Activated CD4-positive, alpha-beta T cell treated with anti-CD3 and anti-CD28 coated beads, Interleukin-2, amount 10 ng/mL, durations not matched to agents 24 days and 14 days (primary cell): ENCODE measurements at regions not wholly inside any gene's neighbourhood (a gene's known extent, or its start where the extent isn't known, plus 50 kb on each side); places are given as distances from the start of the nearest gene placed in this dataset.

Source experiments
- DNase-seq: peaks from one replicate; pipeline ENCODE4 v3.0.0; 2022
- H3K27ac Mint-ChIP-seq: one replicate; pipeline ENCODE4 v1.8.0; 2022; ENCODE audit warnings: mild to moderate bottlenecking, mixed read lengths
- H3K27me3 Mint-ChIP-seq: one replicate; pipeline ENCODE4 v1.8.0; 2022; ENCODE audit warnings: mixed read lengths
- H3K36me3 Mint-ChIP-seq: one replicate; pipeline ENCODE4 v1.8.0; 2022; ENCODE audit warnings: low read depth, mild to moderate bottlenecking, mixed read lengths
- H3K4me1 Mint-ChIP-seq: one replicate; pipeline ENCODE4 v1.8.0; 2021; ENCODE audit warnings: mixed read lengths
- H3K4me3 Mint-ChIP-seq: one replicate; pipeline ENCODE4 v1.8.0; 2022; ENCODE audit warnings: mild to moderate bottlenecking, moderate library complexity, mixed read lengths
- H3K9me3 Mint-ChIP-seq: one replicate; pipeline ENCODE4 v1.8.0; 2021; ENCODE audit warnings: mixed read lengths
- intact Hi-C: fragments of 100-400 bp; cut with micrococcal nuclease; formaldehyde crosslinking; loops from one replicate; pipeline ENCODE4 v1.15.1; 2023

- no peak overlapping the region for H3K27ac Mint-ChIP-seq
- H3K4me1 Mint-ChIP-seq, result no peaks in the 10 kb centered on the region
- H3K27me3 Mint-ChIP-seq, result peaks cover 23% of the 10 kb centered on the region
- intact Hi-C loops, result loop anchor here (2.0 kb wide), 1 partner anchor 344 kb away; no protein-coding TSS in a partner anchor
- no peaks in the 10 kb centered on the region for H3K9me3 Mint-ChIP-seq
- H3K36me3 Mint-ChIP-seq, result no peaks in the 10 kb centered on the region
- no peak overlapping the region for H3K4me3 Mint-ChIP-seq
- DNase-seq, result no peak
Measured at GRCh38 chr3:43854916-43855315, 164.2 kb downstream of the ABHD5 start.

- Mint-ChIP-seq H3K27me3 (peaks cover 16% of the 10 kb centered on the region), H3K4me3 (no peak overlapping the region), H3K4me1 (no peaks in the 10 kb centered on the region), H3K27ac (no peak overlapping the region), H3K9me3 (no peaks in the 10 kb centered on the region), H3K36me3 (no peaks in the 10 kb centered on the region)
- DNase-seq, result peak; percentile 82
- intact Hi-C loops, result loop anchor here (2.0 kb wide), 1 partner anchor 343 kb away; no protein-coding TSS in a partner anchor
Measured at GRCh38 chr3:43855674-43856299, 165.0 kb downstream of the ABHD5 start.

- intact Hi-C loops, result no loop called here
- H3K36me3 Mint-ChIP-seq, result no peaks in the 10 kb centered on the region
- H3K27me3 Mint-ChIP-seq, result peaks cover 15% of the 10 kb centered on the region
- no peak overlapping the region for H3K4me3 Mint-ChIP-seq
- H3K4me1 Mint-ChIP-seq, result no peaks in the 10 kb centered on the region
- H3K9me3 Mint-ChIP-seq, result no peaks in the 10 kb centered on the region
- no peak for DNase-seq
- no peak overlapping the region for H3K27ac Mint-ChIP-seq
Measured at GRCh38 chr3:43856351-43856750, 165.6 kb downstream of the ABHD5 start.

- Mint-ChIP-seq H3K27me3 (peaks cover 14% of the 10 kb centered on the region), H3K36me3 (no peaks in the 10 kb centered on the region), H3K9me3 (no peaks in the 10 kb centered on the region), H3K27ac (no peak overlapping the region), H3K4me1 (no peaks in the 10 kb centered on the region), H3K4me3 (no peak overlapping the region)
- no peak for DNase-seq
- intact Hi-C loops, result no loop called here
Measured at GRCh38 chr3:43856761-43857160, 166.0 kb downstream of the ABHD5 start.

- Mint-ChIP-seq H3K4me3 (no peak overlapping the region), H3K36me3 (no peaks in the 10 kb centered on the region), H3K27ac (no peak overlapping the region), H3K9me3 (no peaks in the 10 kb centered on the region), H3K4me1 (no peaks in the 10 kb centered on the region), H3K27me3 (peaks cover 12% of the 10 kb centered on the region)
- intact Hi-C loops, result no loop called here
- DNase-seq, result no peak
Measured at GRCh38 chr3:43857361-43858293, 166.9 kb downstream of the ABHD5 start.

DNA sequence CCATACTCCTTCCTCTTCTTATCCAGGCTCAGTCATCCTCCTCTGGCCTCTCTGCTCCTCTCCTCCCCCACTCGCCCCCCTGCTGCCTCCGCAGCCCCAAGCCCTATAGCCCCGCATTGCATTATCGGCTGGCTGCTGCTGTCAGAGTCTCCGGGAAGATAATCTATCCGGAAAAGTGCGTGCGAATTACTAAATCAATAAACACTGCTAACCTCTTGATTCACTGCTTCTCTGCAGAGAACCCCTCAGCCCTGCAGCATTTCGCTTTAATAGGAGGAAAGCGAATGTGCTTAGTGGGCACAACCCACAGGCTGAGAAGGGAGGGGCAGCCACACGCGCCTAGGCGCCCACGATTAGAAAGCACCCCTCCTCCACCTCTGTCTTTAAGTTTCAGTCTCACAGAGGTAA, 167.6 kb downstream of the ABHD5 start:
- no peaks in the 10 kb centered on the region for H3K4me1 Mint-ChIP-seq
- no peaks in the 10 kb centered on the region for H3K36me3 Mint-ChIP-seq
- DNase-seq, result no peak
- H3K27ac Mint-ChIP-seq, result no peak overlapping the region
- intact Hi-C loops, result no loop called here
- peaks cover 12% of the 10 kb centered on the region for H3K27me3 Mint-ChIP-seq
- H3K9me3 Mint-ChIP-seq, result no peaks in the 10 kb centered on the region
- H3K4me3 Mint-ChIP-seq, result no peak overlapping the region

- H3K36me3 Mint-ChIP-seq, result no peaks in the 10 kb centered on the region
- DNase-seq, result no peak
- H3K27me3 Mint-ChIP-seq, result peaks cover 12% of the 10 kb centered on the region
- no peaks in the 10 kb centered on the region for H3K4me1 Mint-ChIP-seq
- no peak overlapping the region for H3K27ac Mint-ChIP-seq
- no peaks in the 10 kb centered on the region for H3K9me3 Mint-ChIP-seq
- H3K4me3 Mint-ChIP-seq, result no peak overlapping the region
- intact Hi-C loops, result no loop called here
Measured at GRCh38 chr3:43859766-43860165, 169.0 kb downstream of the ABHD5 start.

DNA sequence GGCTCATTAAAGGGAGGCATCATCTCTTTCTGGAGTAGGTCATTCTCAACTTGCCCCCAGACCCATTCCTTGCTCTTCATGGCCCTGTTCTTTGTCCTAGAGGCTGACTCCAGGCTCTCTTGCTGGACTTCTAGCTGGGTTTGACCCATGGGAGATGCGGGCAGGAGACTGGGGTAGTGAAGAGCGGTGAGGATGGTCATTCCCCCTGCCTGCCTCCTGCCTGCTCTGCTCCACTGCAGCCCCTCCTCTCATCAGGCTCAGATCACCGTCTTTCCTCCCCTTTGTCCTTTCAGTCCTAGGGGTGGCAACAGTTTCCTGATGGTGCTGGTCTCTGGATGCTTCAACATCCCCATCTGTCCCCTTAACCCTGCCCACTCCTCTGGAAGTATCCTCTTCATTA, 170.9 kb downstream of the ABHD5 start:
- Mint-ChIP-seq H3K27me3 (peaks cover 9% of the 10 kb centered on the region), H3K27ac (no peak overlapping the region), H3K36me3 (no peaks in the 10 kb centered on the region), H3K9me3 (no peaks in the 10 kb centered on the region), H3K4me1 (no peaks in the 10 kb centered on the region), H3K4me3 (no peak overlapping the region)
- intact Hi-C loops, result no loop called here
- no peak for DNase-seq

GRCh38 chr3:43862470-43862869, 171.7 kb downstream of the ABHD5 start:
- no peaks in the 10 kb centered on the region for H3K36me3 Mint-ChIP-seq
- intact Hi-C loops, result no loop called here
- H3K27ac Mint-ChIP-seq, result no peak overlapping the region
- H3K4me1 Mint-ChIP-seq, result no peaks in the 10 kb centered on the region
- no peaks in the 10 kb centered on the region for H3K9me3 Mint-ChIP-seq
- no peak overlapping the region for H3K4me3 Mint-ChIP-seq
- H3K27me3 Mint-ChIP-seq, result peaks cover 9% of the 10 kb centered on the region
- DNase-seq, result no peak

GRCh38 chr3:43862992-43863805, 172.5 kb downstream of the ABHD5 start:
- Mint-ChIP-seq H3K36me3 (no peaks in the 10 kb centered on the region), H3K4me3 (no peak overlapping the region), H3K27ac (no peak overlapping the region), H3K4me1 (no peaks in the 10 kb centered on the region), H3K27me3 (peaks cover 9% of the 10 kb centered on the region), H3K9me3 (no peaks in the 10 kb centered on the region)
- no peak for DNase-seq
- intact Hi-C loops, result no loop called here

DNA sequence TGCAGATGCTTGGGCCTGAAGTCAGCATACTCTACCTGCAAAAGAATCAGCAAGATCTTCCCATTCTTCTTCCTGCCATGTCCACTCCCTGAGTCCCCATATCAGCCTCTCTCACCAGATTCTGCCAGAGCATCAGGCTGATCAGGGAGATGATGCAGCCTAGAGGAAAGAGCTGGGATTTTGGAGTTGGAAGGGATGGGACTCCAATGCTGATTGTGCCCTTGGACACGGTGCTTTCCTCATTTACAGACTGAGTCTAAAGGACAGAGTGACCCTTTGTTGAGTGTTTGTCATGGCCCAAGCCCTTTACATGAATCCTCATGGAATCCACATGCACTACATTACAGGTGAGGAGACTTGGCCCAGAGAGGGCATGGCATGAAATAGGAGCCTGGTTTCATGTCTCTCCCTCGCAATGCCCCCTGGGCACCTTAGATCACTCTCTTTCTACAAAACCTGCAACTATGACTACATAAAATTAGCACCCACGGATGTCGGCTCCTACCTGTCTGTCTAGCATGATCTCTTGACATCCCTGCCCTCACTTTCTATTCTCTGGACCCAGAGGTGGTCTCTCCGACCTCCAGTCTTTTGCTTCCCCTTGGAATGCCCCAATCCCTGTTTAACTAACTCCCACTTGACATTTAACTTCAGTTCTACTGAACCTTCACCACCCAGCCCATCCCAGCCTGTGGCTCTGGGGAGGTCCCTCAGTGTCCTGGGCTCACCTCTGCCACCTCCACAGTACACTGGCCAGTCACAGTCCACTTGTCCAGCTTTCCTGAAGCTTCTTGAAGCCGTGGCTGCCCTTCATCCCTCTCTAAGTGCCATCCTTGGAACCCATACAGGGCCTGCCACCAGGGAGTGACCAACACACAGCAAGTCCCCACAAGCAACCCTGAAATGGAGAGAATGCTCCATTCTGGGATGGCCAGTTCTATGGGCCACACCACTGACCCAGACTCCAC, 173.5 kb downstream of the ABHD5 start:
- Mint-ChIP-seq H3K4me3 (no peak overlapping the region), H3K27me3 (peaks cover 7% of the 10 kb centered on the region), H3K4me1 (no peaks in the 10 kb centered on the region), H3K27ac (no peak overlapping the region), H3K36me3 (no peaks in the 10 kb centered on the region), H3K9me3 (no peaks in the 10 kb centered on the region)
- intact Hi-C loops, result no loop called here
- no peak for DNase-seq

DNA sequence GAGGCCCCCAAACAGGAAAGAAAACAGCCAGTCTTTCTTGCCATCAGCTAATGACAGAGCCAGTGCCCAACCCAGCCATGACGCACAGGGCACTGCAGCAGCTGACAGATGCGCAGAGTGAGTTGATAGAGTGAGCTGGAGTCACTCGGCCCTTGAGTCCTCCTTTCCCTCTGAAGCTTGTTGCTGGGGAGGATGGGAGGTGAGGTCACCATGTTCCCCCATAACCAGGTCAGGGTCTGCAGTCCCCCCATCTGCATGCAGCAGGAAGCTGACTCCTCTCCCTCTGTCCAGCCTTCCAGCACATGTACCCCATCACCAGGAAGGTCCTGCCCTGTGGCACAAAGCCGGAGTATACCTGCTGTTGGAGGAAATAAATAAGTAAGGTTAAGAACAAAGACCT, 174.6 kb downstream of the ABHD5 start:
- DNase-seq, result no peak
- H3K9me3 Mint-ChIP-seq, result no peaks in the 10 kb centered on the region
- no peaks in the 10 kb centered on the region for H3K36me3 Mint-ChIP-seq
- H3K27me3 Mint-ChIP-seq, result peaks cover 8% of the 10 kb centered on the region
- H3K4me1 Mint-ChIP-seq, result no peaks in the 10 kb centered on the region
- H3K27ac Mint-ChIP-seq, result no peak overlapping the region
- intact Hi-C loops, result no loop called here
- no peak overlapping the region for H3K4me3 Mint-ChIP-seq

GRCh38 chr3:43865887-43866528, 175.3 kb downstream of the ABHD5 start:
- intact Hi-C loops, result no loop called here
- Mint-ChIP-seq H3K4me3 (no peak overlapping the region), H3K27ac (no peak overlapping the region), H3K9me3 (no peaks in the 10 kb centered on the region), H3K36me3 (no peaks in the 10 kb centered on the region), H3K27me3 (peaks cover 11% of the 10 kb centered on the region), H3K4me1 (no peaks in the 10 kb centered on the region)
- DNase-seq, result no peak
